Activated T-cell treated with anti-CD3 and anti-CD28 coated beads, Interleukin-2, amount 50 U/mL, for 48 hours (primary cell): ENCODE measurements at regions not wholly inside any gene's neighbourhood (a gene's known extent, or its start where the extent isn't known, plus 50 kb on each side); places are given as distances from the start of the nearest gene placed in this dataset.

ENCODE experiments used
- DNase-seq, 2 experiments: peaks; one replicate each; pipeline ENCODE4 v3.0.0-alpha.2; 2020

DNA sequence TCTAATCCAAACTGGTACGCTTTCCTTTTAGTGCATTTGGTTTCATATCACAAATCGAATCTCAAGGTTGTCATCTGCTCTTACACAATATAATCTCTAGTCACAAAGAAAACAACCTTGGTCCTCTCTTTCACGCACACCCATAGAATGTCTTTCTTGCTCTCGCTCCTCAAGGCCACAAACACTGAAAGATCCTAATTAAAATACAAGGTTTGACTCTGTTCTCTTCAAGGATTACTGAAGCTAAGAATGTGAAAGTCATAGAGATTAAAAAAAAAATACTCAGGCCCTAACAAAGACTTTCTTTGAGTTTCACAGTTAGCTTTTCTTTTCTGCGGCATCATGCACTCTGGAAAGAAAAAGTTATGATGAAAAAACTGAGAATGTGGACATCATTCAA, 891.5 kb downstream of the EFNB2 start:
- DNase-seq: no peak

DNA sequence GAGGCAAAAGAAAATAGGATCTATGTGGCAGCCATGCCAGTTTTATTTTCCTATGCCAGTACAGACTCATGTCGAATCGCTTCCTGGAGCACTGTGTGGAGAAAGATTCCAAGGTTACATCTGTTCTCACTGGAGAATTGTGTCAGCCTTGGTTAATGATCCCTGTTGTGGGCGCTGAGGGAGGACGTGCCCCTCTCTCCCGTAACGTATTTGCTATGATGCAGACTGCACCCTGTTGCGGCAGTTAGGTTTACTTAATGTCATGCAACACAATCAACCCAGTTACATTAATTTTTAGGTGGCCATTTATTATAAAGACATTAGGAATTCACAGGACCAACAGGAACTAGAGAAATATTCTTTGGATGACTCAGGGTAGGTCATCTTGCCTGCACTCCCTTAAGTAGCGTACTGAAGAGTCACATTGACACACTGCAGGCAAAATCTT, 892.9 kb downstream of the EFNB2 start:
- no peak for DNase-seq

DNA sequence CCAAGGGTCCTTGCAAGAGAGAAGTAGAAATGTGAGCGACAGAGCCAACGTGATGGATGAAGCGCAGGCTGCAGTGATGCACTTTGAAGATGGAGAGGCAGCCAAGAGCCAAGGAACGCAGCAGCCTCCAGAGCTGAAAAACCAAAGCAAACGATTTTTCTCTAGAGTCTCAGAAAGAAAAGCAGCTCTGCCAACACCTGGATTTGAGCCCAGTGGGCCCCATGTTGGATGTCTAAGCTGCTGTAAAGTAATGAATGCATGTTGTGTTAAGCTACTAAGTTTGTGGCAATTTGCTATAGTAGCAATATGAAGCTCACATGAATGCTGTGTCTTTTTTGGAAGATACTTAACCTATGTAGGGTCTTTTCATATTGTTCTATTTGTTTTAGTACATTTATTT, 894.3 kb downstream of the EFNB2 start:
- DNase-seq: no peak

DNA sequence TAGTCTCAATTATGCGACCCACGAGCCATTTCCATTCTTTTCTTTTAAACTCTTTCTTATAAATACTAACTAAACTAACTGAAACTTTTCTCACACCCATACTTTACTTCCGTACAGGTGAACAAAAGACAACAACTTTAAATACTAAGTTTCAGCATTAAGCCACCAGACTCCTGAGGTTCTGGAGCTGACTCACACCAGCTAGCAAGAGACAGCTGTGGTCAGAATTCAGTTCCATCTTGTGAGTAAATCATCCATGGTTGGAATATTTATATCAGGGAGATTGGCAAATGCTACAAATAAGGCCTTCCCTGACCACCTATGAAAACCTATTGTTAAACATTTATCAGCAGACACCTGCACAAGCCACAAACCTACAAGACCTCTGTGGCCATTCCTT, 897.0 kb downstream of the EFNB2 start:
- no peak for DNase-seq

DNA sequence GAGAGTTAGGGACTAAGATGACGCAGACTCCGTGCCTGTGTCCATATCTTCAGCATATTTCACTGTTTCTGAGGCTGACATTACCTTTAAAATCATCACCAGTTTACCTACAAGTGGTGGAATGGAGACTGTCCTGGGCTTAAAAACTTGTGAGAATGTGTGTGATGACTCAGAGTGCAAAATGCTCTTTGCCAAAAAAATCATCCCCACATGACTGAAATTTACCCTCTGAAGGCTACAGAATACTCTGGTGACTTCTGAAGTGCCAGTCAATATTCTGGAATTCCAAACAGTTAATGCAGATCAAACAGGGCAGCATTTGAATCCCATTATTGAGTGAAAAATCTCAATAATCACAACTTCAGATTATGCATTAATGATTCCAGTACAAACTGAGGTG, 901.4 kb downstream of the EFNB2 start:
- DNase-seq: no peak

DNA sequence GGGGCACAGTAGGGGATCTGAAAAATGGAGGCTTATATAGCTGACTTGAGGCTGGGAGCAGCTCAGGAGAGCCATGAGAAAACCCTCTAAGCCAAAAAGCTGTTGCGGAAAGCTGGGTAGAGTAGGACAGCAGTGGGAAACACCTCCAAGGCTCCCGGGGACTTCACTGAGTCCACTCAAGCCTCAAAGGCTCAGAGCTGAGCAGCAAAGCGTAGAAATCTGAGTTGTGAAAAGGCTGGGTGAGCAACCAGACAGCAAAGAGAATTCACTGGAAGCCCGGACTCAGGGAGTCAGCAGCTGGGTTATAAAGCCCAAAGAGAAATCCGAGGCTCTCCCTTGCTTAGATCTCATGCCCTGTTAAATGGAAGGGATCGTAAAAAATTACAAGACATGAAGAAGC, 905.0 kb downstream of the EFNB2 start:
- no peak for DNase-seq

DNA sequence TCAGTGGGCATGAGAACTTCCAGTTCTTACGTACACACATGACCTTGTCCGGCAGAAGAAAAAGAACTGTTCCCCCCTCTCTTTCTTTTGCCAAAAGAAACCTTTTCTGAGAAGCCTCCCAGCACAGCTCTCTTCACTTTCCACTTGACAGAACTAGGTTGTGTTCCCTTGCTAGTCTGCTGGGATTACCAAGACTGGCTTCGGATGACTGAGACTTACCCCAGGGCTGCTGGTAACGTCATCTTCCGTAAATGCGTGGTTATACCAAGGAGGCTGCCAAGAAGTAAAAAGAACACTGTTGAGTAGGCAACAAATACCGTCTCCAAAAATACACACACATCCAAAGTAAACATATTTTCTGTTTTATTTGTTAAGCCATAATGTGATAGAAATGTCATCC, 908.2 kb downstream of the EFNB2 start:
- DNase-seq: no peak

DNA sequence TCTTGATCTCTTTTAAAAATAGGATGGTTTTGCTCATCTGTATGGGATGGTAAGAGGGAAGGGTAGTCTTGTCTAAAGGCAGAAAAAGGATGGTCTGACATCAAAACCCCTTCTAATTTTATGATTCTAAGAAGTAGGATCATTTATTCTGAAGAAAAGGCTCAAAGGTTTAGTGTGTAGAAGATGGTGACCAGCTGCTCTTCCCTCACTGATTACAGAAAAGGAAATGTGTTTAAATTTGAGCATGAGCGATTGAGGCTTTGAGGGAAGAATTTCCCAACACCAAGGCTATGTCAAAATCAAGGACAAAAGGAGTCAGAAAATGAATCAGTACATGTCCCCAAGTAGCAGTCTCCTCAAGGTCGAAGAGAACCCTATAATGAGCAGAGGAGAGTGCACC, 909.8 kb downstream of the EFNB2 start:
- no peak for DNase-seq

DNA sequence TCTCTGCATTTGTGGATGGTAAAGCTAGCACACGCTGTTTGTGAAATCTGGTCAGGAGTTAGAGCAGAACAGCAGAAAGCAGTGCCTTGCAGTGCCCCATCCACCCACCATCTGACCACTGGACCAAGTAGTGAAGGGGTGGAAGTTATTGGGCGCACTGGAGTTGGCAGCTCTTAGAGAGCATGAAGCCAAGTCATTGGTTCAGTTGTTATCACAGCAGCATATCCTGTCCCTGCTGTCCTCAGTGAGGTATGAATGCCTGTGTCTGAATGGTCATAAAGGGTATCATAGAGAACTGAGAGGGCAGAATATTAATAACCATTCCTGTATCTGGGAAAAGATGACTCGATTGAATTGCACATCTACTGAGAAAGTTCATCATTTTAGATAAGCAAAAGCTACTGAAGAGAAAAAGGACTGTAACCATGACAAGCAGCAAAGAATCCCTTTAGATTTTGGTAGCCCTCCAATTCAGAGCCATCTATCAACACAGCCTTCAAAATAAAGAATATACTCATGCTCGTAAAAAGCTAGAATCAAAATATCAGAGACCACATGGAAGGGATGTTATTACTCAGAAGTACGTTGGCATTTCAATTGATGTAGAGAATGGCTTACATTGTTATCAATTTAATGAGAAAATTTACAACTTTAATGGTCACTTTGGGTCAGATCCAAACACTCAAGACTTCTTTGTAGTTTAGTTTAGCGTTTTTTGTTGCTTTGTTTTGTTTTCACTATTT, 919.0 kb downstream of the EFNB2 start:
- DNase-seq: no peak

DNA sequence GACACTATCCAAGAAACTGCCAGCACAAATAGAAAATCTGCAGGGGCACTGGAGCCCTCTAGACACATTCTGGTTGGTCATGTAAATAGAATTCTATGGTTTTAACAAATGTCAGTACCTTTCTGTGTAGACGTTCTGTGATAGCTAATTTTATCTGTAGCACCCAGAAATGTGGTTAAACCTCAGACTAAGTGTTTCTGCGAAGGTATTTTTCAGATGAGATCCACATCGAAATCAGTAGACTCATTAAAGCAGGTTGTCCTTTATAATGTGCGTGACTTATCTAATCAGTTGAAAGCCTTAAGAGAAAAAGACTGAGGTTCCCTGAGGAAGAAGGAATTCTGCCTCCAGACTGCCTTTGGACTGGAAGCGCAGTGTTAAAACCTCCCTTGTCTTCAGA, 922.9 kb downstream of the EFNB2 start:
- DNase-seq: no peak

DNA sequence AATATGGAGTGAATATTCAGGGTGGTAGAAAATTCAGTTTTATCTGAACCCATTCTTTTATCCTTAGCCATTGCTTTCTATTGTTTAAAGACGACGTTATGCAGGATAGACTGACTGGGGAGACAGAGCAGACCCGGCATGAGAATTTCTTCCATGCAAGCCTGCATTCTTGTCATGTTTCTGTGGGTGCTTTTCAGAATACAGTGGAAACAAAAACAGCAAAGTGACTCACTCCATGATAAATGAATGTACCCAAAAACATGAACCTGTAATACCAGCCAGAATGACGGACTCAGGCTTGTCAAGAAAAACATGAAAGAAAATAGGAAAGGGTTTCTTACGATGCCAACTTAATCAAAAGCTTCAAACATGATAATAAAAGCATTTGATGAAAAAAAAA, 924.0 kb downstream of the EFNB2 start:
- DNase-seq: no peak

DNA sequence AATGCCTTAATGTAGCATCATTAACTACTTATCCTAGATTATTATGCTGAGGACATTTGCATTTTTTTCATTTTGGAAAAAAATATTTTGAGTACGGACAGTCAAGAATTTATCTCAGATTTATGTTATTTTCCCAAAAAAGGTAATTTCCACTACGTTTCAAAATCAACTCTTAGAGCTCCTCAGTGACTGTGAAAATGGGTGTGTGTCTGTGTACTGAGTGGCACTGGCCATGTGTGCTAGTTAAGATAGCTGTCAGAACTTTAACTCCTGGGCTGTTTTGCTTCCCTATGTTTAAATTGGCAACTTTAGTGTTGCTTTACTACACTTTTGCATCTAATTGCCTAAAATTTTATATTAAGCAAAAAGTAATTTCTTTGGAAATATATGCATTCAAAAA, 927.4 kb downstream of the EFNB2 start:
- DNase-seq: no peak

DNA sequence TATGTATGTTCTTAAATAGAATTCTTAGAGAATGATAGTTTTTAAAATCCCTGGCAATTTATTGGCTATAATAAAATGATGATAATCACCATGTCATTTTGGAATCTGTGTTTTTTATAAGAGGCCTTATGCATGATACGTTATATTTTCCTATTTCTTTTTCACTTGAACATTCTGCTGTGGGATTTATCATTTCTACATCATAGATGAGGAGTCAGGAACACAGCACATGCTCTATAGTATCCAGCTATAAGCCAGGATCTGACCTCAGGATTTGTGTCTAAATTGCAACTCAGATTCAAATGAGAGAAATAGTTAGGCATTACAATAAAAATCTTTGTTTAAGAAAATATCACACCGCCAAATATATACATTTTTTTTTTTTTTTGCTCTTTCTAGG, 928.0 kb downstream of the EFNB2 start:
- DNase-seq: no peak

DNA sequence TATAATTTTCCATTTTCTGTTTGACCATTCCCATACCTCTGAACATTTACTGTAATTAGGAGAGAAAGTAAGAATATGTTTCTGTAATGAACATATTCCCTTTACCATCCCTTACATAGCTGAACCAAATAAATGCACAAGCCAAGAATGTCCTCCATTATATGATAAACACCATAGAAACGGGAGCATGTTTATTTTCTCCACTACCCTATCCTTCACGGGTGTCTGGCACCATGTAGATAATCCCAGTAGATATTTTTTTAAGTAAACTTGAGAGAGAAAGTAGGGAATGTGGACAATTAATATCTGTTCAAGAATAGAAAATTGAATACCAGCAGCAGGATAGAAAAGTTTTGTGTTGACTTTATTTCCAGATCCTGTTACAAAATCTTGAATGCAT, 928.4 kb downstream of the EFNB2 start:
- DNase-seq: no peak

DNA sequence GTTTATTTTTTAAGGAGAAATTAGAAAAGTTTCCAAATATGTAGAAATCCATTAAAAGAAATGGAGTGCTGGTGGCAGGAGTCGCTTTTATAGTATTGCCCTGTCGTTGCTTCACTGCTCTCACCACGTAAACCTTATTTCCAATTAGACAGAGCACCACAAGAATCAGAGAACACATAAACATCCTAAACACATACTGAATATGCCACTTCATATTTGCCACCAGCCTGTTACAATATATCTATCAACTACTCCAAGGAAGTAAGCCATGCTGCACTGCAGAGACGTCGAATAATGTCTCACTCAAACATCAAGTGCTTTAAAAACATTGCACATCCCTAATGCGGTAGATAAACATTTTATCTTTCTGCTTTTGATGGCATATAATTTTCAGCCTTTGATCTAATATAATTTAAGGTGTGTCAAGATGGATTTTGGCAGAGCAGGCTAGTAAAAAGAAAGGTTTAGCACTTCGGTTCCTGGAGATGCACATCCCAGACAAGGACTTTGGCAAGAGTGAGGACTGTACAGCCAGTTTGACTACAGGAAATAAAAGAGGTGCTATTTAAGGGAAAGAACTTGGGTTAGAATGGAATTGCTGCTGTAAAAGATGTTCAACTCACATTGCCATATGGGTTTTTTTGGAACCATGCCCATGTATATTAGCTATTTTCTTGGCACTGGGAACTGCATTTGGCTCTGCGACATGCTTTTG, 932.3 kb downstream of the EFNB2 start:
- no peak for DNase-seq

DNA sequence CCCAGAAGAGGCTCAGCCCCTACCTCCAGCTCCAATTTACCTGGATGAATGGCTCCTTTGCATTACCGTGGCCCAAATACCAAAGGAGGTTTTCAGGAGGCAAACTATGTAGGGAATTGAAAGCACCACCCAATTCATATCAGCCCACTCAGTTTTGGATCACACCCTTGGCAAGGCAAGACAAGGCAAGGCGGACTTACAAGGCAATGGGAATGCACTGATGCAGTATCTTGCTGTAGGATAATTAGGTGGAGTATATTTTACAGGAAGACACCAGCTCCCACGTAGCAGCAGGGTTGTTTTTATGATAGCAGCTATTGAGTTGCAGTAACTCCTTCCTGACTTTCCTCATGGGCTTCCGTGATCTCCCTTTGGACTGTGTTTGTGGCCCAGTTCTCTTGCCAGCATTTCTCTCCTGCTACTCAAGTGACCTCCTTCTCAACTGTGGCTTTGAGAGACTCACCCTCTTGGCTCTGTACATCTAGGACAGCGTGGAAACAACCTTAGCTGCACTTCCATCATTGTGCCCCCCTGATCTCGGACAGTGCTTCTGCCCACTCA, 935.9 kb downstream of the EFNB2 start:
- no peak for DNase-seq

DNA sequence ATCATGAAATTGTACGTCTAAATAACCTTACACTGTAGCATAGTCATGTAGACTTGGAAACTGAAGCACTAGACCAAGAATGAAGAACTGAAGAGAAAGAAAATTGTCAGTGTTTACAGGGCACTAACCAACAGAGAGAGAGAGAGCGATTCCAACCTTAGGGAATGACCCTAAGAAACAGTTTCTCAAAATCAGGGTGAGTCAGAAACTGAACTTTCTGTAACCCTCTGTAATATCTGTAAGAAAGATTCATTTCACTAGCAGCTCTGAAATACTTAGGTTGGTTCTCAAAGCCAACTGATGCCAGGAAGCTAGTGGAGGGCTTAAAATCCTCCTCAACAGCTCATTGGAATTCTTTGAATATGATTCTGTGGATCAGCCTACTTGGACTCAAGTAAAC, 936.9 kb downstream of the EFNB2 start:
- no peak for DNase-seq

DNA sequence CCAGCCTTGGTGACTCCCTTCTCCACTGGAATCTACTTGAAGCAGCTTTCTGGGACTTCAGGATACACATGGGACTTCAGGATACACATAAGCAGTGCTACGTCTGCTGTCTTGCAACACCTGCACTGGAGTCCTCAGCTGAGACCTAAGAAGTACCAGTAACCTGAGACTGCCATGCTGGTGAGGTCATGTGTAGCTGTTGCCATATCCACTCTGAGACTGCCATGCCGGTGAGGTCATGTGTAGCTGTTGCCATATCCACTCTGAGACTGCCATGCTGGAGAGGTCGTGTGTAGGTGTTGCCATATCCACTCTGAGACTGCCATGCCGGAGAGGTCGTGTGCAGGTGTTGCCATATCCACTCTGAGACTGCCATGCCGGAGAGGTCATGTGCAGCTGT, 937.9 kb downstream of the EFNB2 start:
- no peak for DNase-seq

DNA sequence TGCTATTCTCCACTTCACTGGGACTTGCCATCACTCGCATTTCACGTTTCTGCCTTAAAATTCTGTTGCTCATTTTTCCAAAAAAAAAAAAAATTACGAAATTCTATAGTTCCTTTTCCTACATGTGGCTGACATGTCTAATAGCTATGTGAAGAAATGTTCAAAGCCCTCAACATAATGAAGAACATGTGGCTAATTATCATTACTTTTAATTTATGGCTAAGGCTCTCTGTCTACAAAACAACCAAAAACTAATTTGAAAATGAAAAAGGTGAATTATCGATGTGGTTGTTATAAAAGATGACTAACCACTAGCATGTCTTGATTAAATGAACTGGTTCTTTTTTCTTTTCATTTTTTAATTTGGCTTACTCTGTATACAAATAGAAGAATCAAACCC, 940.0 kb downstream of the EFNB2 start:
- no peak for DNase-seq

DNA sequence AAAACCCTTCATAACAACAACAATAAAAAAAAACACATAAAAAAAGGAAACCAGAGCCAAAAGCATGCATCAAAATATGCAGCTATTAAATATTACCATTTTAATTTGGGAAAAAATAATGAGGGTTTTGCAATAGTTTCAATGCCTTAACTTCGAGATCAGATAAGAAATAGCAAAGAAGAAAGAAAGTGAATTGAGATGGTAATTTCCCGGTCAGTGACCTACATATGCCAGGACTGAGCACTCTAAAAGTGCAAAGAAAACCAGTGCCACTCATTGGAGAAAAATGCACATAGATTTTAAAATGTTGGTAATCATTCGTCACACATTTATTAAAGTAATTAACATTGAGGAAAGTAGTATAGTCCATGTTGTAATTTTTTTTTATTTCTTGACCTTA, 944.2 kb downstream of the EFNB2 start:
- no peak for DNase-seq

DNA sequence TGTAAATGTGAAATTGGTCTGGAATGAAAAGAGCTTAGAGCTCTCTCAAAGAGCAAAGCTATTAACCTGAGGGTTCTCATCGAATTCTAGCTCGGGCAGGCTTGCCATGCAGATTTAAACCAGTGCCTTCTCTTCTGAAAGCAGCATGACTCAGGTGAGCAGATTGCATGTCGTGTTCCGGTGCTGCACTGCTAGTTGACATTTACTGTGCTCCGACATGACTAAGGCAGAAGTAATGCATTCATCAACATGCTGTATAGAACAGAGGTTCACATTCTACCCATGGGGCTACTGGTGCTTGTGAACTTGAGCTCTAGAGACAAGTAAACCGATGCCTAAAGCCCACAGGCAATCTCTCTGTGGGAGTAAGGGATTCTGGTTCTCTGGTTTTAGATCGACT, 947.7 kb downstream of the EFNB2 start:
- DNase-seq: no peak

DNA sequence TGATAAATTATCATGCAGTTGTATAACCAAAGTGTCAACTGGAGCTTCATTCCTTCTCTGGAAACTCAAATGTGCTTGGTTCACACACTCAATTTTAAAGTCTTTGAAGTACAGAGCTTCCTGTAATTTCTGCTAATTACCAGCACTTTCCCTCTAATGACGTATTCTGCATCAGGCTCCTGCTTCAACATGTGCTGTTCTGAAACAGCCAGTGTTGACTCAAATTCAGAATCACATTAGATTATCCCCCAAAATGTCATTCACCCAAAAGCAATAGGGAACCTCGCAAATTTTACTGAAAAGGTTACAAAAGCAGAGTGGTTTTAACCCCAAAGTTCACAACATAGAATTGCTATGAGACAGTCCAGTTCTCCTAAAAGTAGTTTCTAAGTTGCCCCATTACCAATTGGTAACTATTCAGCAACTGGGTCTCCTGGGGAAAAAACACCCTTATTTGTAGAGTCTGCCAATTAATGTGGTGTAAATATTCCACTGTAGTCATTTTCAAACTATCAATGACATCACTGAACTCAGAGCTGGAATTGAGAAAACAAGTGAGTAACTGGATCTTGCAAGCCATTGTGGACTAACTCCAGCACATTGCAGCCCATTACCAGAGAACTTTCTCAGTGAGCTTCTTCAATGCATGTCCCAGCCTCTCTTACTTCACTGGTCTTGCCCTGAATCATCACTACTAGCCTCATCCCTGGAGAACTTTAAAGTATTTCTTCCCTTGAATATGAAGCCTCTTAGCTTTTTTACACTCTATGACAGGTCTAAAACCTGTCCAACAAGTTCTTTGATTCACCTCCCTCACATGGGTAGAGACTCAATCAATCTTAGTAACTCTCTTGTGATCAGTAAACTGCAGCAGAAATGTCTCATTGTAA, 955.4 kb downstream of the EFNB2 start:
- no peak for DNase-seq

DNA sequence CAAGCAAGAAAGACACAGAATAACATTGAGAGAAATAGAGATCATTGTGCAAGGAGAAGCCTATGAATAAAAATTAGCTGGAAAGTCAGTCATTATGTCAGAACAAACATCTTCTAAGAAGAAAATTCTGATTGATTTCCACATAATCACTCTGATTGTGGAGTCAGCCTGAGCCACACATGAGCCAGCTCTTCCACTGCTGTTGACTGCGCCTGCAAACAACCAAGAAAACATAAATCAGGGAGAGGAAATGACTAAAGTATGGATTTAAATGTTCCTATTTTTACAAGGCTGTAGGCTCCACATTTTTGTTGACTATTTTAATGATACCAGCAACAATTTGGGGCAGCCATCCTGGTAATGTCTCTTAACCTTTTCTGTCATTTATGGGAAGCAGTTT, 962.3 kb downstream of the EFNB2 start:
- DNase-seq: no peak

DNA sequence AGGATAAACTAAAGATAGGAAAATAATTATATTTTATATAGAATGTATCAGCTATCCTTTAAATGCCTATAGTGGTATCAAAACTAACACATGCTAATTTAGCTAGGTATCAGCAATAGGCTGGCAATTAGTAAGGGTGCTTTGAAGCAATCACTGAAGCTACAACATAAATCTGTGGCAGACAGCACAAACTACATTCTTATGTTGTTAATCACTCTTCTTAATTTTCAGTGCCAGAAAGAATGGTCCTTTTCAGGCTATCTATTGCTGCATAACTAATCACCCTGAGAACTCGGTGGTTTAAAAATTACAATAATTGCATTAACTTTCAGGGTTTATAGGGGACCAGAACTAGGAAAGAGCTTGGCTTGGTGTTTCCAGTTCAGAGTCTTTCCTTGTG, 963.1 kb downstream of the EFNB2 start:
- no peak for DNase-seq
